ENCODE measurements at regions not wholly inside any gene's neighbourhood (a gene's known extent, or its start where the extent isn't known, plus 50 kb on each side); places are given as distances from the start of the nearest gene placed in this dataset.
"Not testable (repeated sequence)": the region's sequence is repeated elsewhere in the genome, so short reads cannot be mapped to it uniquely, and the experiment has no call there.

DNA sequence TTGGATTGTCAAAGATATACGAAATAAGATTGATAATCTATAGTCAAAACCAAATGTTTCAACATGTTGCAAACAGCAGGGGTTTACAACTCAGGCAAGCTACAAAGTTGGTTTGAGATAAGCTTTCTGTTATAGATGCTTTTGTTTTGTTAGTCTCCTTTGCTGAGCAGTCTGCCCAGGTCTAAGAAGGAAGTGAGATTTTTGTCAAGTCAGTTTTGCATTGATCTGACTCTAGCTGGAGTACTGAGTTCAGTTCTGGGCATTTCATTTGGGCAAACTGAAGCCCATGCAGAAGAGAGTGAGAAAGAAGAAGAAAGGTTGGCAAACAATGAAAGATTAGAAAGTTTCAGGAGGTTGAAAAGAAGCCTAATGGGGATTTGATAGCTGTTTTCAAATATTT, 983.0 kb upstream of the SLC39A10 start:
- TF ChIP-seq, protein P1, sequence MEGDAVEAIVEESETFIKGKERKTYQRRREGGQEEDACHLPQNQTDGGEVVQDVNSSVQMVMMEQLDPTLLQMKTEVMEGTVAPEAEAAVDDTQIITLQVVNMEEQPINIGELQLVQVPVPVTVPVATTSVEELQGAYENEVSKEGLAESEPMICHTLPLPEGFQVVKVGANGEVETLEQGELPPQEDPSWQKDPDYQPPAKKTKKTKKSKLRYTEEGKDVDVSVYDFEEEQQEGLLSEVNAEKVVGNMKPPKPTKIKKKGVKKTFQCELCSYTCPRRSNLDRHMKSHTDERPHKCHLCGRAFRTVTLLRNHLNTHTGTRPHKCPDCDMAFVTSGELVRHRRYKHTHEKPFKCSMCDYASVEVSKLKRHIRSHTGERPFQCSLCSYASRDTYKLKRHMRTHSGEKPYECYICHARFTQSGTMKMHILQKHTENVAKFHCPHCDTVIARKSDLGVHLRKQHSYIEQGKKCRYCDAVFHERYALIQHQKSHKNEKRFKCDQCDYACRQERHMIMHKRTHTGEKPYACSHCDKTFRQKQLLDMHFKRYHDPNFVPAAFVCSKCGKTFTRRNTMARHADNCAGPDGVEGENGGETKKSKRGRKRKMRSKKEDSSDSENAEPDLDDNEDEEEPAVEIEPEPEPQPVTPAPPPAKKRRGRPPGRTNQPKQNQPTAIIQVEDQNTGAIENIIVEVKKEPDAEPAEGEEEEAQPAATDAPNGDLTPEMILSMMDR (IDR thresholded peaks at IDR 0.05): no peak
- no peak for DNase-seq (ENCODE audit: low spot score)
- no peak overlapping the region for H3K27ac ChIP-seq
- H3K4me3 ChIP-seq: no peak overlapping the region

DNA sequence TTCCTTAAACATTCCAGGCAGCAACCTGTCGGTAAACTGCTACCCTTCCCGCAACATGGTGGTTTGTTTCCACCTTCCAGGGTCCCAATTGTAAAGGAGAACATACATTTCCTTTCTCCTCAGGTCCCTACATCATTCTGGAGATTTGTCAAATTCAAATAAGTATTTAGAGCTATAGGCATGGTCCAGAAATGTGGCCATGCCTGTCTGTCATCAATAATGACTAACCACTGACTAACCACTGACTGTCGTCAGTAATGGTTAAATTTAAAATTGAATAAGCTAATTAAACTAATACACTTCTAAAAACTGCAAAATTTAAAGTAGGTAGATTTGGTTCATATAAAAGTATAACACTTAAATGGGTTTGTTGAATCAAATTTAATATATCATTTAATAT, 984.0 kb upstream of the SLC39A10 start:
- DNase-seq (ENCODE audit: low spot score): no peak
- no peak overlapping the region for H3K27ac ChIP-seq
- H3K4me3 ChIP-seq: no peak overlapping the region
- TF ChIP-seq, protein P1 (IDR thresholded peaks at IDR 0.05): no peak

DNA sequence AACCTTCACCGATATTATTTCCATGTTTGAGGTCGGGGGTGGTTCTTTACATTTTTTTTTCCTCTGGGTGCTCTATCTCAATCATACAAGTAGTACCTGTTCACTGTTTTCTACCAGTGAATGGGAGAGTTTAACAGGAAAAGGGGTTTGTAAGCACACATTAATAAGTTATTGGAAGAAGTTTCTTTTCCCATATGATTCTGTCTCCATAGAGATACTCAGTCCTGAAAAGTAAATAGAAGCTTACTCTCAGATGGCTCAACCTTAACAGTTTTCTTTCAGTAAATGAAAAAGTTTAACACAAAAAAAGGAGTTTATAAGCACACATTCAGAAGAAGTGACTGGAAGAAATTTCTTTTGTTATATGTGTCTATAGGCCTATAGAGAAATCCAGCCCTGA, 995.6 kb upstream of the SLC39A10 start:
- no peak overlapping the region for H3K4me3 ChIP-seq
- TF ChIP-seq, protein P1 (IDR thresholded peaks at IDR 0.05): no peak

DNA sequence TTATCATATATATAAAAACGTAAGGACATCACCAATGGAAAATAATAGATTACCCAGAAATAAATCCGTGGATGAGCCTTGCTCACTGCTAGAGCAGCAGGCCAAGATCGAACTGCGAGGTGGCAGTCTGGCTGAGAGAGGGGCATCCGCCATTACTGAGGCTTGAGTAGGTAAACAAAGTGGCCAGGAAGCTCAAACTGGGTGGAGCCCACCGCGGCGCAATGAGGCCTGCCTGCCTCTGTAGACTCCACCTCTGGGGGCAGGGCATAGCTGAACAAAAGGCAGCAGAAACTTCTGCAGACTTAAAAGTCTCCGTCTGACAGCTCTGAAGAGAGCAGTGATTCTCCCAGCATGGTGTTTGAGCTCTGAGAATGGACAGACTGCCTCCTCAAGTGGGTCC, 1018.0 kb upstream of the SLC39A10 start:
- not testable (repeated sequence) for H3K27ac ChIP-seq; H3K4me3 ChIP-seq; DNase-seq (ENCODE audit: low spot score)

More for the DNA sequence above, 995.6 kb upstream of the SLC39A10 start:
- no peak overlapping the region for H3K27ac ChIP-seq
- no peak for DNase-seq (ENCODE audit: low spot score)

DNA sequence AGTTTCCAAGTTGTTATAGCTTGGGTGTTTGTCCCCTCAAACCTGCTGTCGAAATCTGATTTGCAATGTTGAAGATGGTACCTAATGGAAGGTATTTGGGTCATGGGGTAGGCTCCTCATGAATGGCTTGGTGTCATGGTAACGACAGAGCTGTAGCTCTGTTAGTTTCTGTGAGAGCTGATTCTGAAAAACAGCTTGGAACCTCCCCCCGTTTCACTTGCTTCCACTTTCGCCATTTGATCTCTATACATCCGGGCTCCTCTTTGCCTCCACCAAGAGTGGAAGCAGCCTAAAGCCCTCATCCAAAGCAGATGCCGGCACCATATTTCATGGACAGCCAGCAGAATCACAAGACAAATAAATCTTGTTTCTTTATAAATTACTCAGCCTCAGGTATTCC, 1035.1 kb upstream of the SLC39A10 start:
- Histone ChIP-seq H3K27ac (no peak overlapping the region), H3K4me3 (no peak overlapping the region)
- TF ChIP-seq, protein P1 (IDR thresholded peaks at IDR 0.05): no peak
- no peak for DNase-seq (ENCODE audit: low spot score)

DNA sequence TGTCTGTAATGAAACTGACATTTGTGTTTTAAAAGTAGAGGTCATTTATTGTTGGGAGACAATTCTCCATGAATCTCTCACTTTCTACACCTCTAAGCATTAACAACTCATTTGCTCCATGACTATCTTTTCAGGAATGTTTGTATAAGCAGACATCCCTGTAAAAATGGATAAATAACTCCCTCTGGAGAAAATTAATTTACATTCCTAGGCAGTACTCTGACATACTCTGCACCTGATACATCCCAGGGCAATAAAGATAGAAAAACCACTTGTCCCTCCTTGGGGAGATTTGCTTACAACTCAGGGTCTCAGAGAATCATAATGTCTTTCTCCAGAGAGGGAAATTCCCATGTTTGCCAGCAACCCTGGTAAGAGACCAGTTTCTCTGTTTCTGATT, 1037.7 kb upstream of the SLC39A10 start:
- H3K4me3 ChIP-seq: no peak overlapping the region
- DNase-seq (ENCODE audit: low spot score): no peak
- no peak overlapping the region for H3K27ac ChIP-seq
- TF ChIP-seq, protein P1 (IDR thresholded peaks at IDR 0.05): no peak

DNA sequence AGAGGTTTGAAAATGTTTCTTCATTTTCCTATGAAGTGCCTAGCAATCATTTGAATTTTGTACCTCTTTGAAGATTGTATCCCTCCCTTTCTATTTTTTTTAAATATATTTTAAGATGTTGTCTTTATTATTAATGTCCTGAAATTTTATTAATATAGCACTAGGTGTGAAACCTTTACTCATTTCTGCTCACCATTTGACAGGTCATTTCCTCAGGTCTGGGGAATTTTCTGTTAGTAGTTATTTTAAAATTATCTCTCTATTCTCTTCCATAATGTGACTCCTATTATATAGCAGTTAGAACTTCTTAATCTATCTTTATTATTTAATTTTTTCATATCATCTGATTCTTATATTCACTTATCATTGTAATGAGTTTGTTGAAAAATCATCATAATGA, 1038.6 kb upstream of the SLC39A10 start:
- no peak for DNase-seq (ENCODE audit: low spot score)
- Histone ChIP-seq H3K27ac (no peak overlapping the region), H3K4me3 (no peak overlapping the region)
- TF ChIP-seq, protein P1 (IDR thresholded peaks at IDR 0.05): no peak

DNA sequence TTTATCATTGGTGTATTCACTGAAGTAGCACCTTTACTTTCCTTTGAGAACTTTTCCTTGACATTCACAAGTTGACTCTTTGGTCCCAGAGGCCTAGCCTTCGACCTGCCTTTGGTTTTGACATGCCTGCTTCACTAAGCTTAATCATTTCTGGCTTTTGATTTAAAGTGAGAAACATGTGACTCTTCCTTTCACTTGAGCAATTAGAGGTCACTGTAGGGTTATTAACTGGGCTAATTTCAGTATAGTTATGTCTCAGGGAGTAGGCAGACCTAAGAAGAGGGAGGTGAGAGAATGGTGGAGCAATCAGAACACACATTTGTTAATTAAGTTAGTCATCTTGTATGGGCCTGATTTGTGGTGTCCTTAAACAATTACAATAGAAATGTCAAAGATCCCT, 1040.7 kb upstream of the SLC39A10 start:
- no peak overlapping the region for H3K27ac ChIP-seq
- no peak overlapping the region for H3K4me3 ChIP-seq
- TF ChIP-seq, protein P1 (IDR thresholded peaks at IDR 0.05): no peak
- no peak for DNase-seq (ENCODE audit: low spot score)
